COR-L47 (cell line): ENCODE measurements at regions not wholly inside any gene's neighbourhood (a gene's known extent, or its start where the extent isn't known, plus 50 kb on each side); places are given as distances from the start of the nearest gene placed in this dataset.

Experiments
- DNase-seq: peaks from one replicate; lab custom pipeline; 2025; lab: John Stamatoyannopoulos, UW

DNA sequence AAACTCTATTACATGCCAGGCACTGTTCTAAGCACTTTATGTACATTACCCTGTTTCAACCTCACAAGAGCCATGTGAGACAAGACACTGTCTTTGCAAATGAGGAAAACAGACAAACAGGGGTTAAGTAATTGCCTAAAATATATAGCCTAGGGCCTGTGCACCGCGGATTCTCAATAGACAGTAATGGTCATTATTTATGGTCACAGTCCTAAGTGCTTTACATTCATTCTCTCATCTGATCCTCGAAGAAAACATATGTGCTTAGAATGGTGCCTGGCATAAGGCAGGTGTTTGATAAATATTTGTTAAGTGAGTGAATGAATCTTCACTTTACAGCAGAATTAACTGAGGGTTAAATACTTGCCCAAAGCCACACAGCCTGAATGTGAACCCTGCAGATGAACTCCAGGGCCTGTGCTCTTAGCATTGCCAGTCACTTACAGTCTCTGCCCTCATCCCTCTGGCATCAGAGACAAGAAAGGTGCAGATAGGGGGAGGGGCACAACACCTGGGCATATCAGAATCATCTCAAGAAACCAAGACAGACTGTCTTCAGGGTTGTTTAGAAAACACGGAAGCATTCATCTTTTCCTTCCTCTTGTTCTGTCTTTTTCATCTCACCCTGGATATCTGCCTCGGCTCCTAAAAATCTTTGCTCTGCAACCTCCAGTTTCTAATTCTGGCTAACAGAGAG is 92.8 kb upstream of the SASH1 start:
- no peak for DNase-seq

- no peak for DNase-seq
These were observed 91.5 kb upstream of the SASH1 start for GRCh38 chr6:148250975-148251685.

DNA sequence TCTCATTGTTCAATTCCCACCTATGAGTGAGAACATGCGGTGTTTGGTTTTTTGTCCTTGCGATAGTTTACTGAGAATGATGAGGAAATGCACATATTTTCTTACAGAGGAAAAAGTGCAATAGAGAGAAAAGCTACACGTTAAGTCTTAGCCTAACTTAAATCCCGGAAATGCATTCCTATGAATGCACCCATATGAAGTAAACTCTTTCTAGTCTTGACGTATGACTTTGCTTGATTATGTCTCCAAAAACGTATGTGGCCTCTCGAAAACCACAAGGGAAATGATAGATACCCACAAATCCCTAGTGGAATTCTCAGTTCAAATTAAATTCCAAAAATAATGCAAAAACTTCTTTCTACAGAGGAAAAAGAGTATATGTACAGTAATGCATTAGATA is 90.7 kb upstream of the SASH1 start:
- no peak for DNase-seq

DNA sequence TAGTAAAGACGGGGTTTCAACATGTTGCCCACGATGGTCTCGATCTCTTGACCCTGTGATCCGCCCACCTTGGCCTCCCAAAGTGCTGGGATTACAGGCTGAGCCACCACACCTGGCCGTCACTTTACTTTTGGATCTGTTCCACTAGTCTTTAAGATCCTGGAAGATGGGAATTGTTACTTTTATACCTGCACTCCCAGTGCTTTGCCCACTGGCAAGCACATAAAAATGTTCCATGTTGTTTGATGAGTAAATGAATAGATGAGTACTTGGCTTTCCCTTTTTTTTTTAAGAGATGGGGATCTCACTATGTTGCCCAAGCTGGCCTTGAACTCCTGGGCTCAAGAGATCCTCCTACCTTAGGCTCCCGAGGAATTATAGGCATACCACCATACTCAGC is 84.8 kb upstream of the SASH1 start:
- no peak for DNase-seq

DNA sequence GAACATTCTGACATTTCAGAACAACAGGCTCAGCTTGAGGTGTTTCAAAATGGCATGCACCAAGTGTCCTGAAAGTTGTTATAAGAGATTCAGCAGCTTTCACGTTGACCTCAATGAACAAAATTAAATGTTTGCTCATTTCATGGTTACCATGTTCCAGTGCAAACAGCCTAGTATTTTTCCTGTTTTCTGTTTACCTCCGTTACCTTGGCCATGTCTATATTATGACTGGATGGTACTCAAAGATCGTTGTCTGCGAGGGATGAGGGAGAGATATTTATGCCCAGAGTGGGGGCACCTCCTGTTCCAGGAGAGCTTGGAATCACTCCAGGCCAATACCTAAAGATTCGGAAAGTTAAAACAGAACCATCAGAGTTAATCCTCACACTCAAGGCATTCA is 83.8 kb upstream of the SASH1 start:
- no peak for DNase-seq

DNA sequence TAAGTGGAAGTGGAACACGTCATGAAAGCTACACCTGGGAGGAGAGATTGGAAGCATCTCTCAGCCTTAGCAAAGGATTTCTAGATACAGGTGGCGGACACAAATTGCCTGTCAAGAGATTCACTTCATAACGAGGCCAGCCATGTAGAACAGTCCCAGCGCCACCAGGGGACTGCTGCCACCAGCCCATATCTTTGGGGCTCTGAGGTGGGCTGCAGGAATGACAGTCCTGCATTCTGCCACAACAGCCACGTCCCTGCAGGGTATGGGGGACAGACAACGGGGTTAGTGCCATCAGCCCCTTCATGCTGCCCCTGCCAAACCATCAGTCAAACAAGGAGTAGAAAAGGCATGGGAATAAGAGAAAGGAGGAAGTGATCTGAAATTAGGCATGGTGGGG is 81.2 kb upstream of the SASH1 start:
- no peak for DNase-seq

DNA sequence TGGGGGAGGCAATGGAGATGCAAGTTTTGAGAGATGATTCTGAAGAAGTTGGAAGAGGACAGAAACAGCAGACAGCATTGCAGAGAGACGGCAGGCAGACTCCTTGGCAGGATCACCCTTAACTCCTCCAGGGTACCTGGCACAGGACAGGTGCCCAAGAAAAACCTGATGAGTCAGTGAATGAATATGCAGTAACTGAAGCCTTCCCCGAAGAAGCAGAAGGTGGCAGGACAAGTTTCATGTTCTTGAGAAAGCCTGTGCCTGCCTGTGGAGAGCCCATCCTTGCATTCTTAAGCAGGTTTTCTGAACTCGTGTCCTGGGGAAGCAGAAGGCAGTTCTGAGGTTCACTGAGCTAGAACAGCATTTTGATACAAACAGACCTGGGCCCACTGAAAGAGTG is 79.6 kb upstream of the SASH1 start:
- no peak for DNase-seq

GRCh38 chr6:148263961-148264360 is 78.7 kb upstream of the SASH1 start:
- no peak for DNase-seq

DNA sequence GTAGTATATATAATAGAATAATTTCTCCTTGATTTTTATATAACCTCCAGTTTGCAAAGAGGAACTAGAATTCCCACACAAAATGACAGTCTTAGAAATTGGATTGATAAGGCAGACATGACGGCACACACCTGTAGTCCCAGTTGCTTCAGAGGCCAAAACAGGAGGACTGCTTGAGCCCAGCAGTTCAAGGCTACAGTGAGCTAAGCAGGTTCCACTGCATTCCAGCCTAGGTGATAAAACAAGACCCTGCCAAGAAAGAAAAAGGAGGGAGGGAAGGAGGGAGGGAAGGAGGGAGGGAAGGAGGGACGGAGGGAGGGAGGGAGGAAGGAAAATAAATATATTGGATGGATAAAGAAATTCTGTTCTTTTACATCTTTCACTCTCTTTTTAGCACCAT is 77.6 kb upstream of the SASH1 start:
- no peak for DNase-seq

DNA sequence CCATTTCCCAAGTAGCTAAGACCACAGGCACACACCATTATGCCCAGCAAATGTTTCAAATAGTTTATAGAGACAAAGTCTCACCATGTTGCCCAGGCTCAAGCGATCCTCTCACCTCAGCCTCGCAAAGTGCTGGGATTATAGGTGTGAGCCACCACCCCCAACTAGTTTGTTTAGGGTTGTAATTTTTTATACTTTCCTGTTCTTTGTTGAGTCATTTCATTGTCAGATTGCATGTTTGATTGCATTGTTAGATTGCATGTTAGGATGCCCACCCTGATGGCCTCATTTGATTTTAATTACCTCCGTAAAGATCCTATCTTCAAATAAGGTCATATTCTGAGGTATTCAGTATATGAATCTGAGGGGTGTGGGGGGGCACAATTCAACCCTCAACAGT is 73.3 kb upstream of the SASH1 start:
- DNase-seq = no peak

GRCh38 chr6:148271711-148272439 is 70.8 kb upstream of the SASH1 start:
- DNase-seq = no peak

DNA sequence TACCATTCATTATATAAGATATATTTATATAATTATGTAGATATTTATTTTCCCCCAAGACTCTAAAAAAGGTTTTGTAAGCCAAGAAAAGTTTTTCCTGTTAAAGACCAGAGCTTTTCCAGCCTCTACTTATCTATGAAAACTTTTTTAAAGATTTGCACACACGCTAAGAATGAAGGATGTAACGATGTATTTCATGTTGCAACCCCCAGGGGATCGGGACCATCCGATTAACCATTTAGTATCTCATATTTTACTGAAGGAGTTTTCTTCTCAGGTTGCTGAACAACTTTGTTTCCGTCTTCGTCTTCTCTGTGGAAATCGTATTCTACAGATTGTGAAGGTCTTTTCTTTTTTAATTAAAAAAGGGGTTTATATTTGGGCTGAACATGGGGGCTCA is 70.0 kb upstream of the SASH1 start:
- no peak for DNase-seq

GRCh38 chr6:148273962-148274752 is 68.5 kb upstream of the SASH1 start:
- DNase-seq = no peak

- DNase-seq = no peak
These were observed 67.8 kb upstream of the SASH1 start for GRCh38 chr6:148274809-148275208.

GRCh38 chr6:148285205-148285604 is 57.4 kb upstream of the SASH1 start:
- DNase-seq = no peak

DNA sequence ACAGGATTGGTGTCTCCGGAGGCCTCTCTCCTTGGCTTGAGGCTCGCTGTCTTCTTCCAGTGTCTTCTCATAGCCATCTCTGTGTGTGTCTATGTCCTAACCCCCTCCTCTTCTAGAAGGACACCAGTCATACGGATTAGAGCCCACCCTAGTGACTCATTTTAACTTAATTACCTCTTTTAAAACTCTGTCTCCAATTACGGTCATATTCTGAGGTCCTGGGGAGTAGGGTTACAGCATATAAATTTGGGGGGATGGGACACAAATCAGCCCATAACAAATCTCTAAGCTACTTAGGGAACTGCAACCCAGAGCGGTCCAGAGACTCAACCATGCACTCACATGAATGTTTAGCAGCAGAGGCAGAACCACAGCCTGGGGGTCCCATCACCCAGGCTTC is 56.1 kb upstream of the SASH1 start:
- DNase-seq = no peak

- DNase-seq = no peak
These were observed 54.9 kb upstream of the SASH1 start for GRCh38 chr6:148287623-148288333.

GRCh38 chr6:148288541-148288940 is 54.1 kb upstream of the SASH1 start:
- DNase-seq = no peak

DNA sequence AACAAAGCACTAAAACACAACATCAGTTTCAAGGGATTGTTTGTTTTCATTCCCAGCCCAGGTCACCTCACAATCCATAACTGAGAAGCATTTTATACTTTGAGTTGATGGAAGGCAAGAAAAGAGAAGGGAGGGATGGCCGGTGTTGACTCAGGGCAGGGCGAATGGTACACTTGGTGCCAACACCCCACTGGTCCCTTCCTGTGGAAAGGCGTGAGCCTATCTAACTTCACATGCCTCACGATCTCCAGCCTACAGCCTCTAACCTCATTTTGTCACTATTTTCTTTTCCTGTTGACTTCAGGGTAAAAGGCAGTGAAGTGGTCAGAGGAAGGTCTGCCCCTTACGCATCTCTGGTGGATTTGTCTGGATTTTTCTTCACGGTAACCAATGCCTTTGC is 53.5 kb upstream of the SASH1 start:
- DNase-seq = no peak

DNA sequence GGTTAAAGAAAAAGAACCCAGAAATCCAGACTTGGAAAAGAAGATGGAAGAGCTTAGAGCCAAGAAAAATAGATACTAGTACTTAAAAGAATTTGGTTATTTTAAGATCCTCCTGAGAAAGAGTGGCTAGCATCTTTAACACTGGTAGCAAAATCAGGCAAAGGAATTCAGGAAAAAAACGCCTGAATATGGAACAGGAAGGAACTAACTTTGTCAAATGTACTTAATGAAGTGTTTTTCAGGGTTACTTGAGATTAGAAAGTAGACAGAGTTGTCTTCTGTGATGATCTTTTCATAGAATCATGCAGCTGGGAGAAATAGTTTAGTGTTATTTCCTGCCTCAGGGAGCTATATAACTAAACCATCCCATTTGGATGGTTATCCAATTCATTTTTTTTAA is 50.8 kb upstream of the SASH1 start:
- DNase-seq = no peak
